ENCODE measurements at regions not wholly inside any gene's neighbourhood (a gene's known extent, or its start where the extent isn't known, plus 50 kb on each side); places are given as distances from the start of the nearest gene placed in this dataset.

DNA sequence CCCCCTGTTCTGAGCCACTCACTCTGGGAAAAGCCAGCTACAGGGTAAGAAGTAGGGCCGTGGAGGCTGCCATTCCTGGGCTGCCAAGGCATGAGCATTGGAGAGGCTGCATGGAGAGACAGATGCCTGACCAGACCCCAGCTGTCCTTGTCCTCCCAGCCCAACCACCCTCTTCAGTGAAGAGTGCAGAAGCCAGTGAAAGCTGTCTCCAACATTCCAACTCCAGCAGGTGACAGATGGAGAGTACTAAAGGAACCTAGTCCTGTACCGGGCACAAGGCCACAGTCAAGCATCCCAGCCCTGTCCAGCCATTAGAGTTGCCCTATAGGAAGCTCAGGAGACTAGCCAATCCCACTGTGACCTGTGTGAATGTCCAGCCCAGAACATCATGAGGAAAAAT, 165.1 kb downstream of the DIRAS2 start:
- no peak for TF ChIP-seq CTCF (IDR thresholded peaks at IDR 0.05; ENCODE audit: low read depth, low read length)
- no peak for DNase-seq (ENCODE audit: low read depth in 2 of 2)
- H3K4me3 ChIP-seq (replicated peaks in 1 of 2; ENCODE audit: low read depth in 2 of 2, low read length in 2 of 2): no peak overlapping the region

DNA sequence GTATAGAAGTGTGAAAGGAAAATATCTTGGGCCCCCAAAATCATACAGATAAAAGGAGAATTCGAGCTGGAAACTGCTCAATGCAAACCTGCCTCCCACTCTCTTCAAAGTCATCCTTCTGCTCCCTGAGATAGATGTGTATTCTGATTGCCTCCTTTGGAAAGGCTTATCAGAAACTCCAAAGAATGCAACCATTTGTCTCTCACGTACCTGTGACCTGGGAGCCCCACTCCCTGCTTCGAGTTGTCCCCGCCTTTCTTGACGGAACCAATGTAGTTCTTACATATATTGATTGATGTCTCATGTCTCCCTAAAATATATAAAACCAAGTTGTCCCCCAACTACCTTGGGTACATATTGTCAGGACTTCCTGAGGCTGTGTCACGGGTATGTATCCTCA, 163.8 kb downstream of the DIRAS2 start:
- DNase-seq (ENCODE audit: low read depth in 2 of 2): no peak
- no peak for TF ChIP-seq CTCF (IDR thresholded peaks at IDR 0.05; ENCODE audit: low read depth, low read length)
- no peak overlapping the region for H3K4me3 ChIP-seq (replicated peaks in 1 of 2; ENCODE audit: low read depth in 2 of 2, low read length in 2 of 2)

GRCh38 chr9:90485028-90485427, 157.6 kb downstream of the DIRAS2 start:
- TF ChIP-seq CTCF (IDR thresholded peaks at IDR 0.05; ENCODE audit: low read depth, low read length): no peak
- H3K4me3 ChIP-seq (replicated peaks in 1 of 2; ENCODE audit: low read depth in 2 of 2, low read length in 2 of 2): no peak overlapping the region
- DNase-seq (ENCODE audit: low read depth in 2 of 2): no peak

DNA sequence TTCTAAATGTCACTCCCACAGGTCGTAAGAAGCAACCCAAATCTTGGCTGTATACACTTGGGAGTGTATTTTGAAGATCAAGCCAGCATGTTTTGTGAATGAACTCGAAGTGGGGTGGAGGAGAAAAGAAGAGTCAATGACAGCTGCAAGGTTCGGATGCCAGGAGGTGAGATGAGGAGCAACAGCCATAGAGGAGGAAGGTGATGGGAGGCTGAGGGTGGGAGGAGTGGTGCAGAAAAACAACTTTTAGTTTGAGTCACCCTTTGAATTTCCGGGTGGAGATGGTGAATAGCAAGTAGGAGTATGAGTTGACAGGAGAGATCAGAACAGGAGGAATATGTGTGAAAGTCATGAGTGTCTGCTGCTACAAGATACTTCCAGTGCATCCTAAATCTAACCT, 153.6 kb downstream of the DIRAS2 start:
- no peak for TF ChIP-seq CTCF (IDR thresholded peaks at IDR 0.05; ENCODE audit: low read depth, low read length)

GRCh38 chr9:90499761-90500160, 142.9 kb downstream of the DIRAS2 start:
- no peak for DNase-seq (ENCODE audit: low read depth in 2 of 2)
- no peak overlapping the region for H3K4me3 ChIP-seq (replicated peaks in 1 of 2; ENCODE audit: low read depth in 2 of 2, low read length in 2 of 2)
- TF ChIP-seq CTCF (IDR thresholded peaks at IDR 0.05; ENCODE audit: low read depth, low read length): no peak

More for the DNA sequence above, 153.6 kb downstream of the DIRAS2 start:
- DNase-seq (ENCODE audit: low read depth in 2 of 2): no peak
- no peak overlapping the region for H3K4me3 ChIP-seq (replicated peaks in 1 of 2; ENCODE audit: low read depth in 2 of 2, low read length in 2 of 2)

- no peak overlapping the region for H3K4me3 ChIP-seq (replicated peaks in 1 of 2; ENCODE audit: low read depth in 2 of 2, low read length in 2 of 2)
- DNase-seq (ENCODE audit: low read depth in 2 of 2): no peak
- TF ChIP-seq CTCF (IDR thresholded peaks at IDR 0.05; ENCODE audit: low read depth, low read length): no peak
These were observed 140.5 kb downstream of the DIRAS2 start for GRCh38 chr9:90502134-90502533.

DNA sequence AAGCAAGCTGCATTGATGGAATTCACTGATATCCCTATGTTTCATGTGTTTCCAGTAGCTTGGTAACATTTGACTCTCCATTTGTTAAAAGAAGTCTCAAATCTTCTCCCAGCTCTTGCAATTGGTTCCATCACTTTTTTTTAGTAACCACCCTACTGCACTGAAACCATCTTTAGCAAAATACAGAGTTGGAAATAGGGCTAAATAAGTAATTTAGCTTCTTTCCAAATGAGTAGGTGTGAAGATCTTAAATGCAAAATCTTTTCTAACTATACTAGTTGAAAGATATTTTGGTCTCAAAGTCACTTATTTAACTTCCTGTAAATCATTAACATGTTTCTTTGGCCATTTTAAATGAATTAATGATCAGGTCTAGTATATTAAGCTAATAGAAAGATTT, 138.1 kb downstream of the DIRAS2 start:
- DNase-seq (ENCODE audit: low read depth in 2 of 2): no peak
- H3K4me3 ChIP-seq (replicated peaks in 1 of 2; ENCODE audit: low read depth in 2 of 2, low read length in 2 of 2): no peak overlapping the region
- TF ChIP-seq CTCF (IDR thresholded peaks at IDR 0.05; ENCODE audit: low read depth, low read length): no peak
